ENCODE measurements at regions not wholly inside any gene's neighbourhood (a gene's known extent, or its start where the extent isn't known, plus 50 kb on each side); places are given as distances from the start of the nearest gene placed in this dataset.

DNA sequence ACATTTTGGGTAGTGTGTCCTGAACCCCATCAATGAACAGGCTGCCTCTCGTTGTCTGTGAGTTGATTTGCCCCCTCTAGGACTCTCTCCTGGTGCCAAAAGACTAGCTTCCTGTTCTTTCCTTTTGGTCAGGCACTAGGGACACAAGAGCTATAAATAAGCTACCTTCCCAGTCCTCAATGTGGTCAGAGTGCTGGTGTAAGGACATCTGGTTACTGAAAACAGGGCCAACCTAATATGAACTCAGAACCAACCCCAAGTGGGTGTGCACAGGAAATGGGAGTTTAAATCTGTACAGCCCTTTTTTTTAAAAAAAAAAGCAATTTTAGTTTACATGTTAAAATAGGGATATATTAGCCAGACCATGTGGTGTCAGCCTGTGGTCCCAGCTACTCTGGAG is 129.2 kb downstream of the ZIC5 start:
- no peak overlapping the region for H2AFZ ChIP-seq (ENCODE audit: low read length)
- POLR2A ChIA-PET = no interaction called here
- H3K27me3 ChIP-seq (ENCODE audit: control insufficient read depth in 1 of 2, insufficient read depth in 2 of 2, low read length in 2 of 2) = no peaks in the 10 kb centered on the region
- CTCF ChIA-PET (ENCODE audit: low intra/inter-chr PET ratio, low total read pairs) = no interaction called here
- ATAC-seq = no peak
- BruUV-seq (replicated peaks) = no TSS peak
- peaks cover 7% of the 10 kb centered on the region for H3K4me1 ChIP-seq (ENCODE audit: insufficient read depth, low read length)
- H3K9me3 ChIP-seq (ENCODE audit: low read length) = no peaks in the 10 kb centered on the region
- H3K79me2 ChIP-seq (ENCODE audit: insufficient read depth, low read length) = no peaks in the 10 kb centered on the region
- H4K20me1 ChIP-seq (ENCODE audit: insufficient read depth, low read length) = no peaks in the 10 kb centered on the region
- TF ChIP-seq HOXD1 (CRISPR knock-in tag; IDR thresholded peaks at IDR 0.05) = no peak
- TF ChIP-seq KLF16 (CRISPR knock-in tag; IDR thresholded peaks at IDR 0.05) = no peak
- TF ChIP-seq ZNF572 (CRISPR knock-in tag; IDR thresholded peaks at IDR 0.05) = no peak
- TF ChIP-seq ZFP36L2 (CRISPR knock-in tag; IDR thresholded peaks at IDR 0.05) = no peak
- TF ChIP-seq ZNF432 (CRISPR knock-in tag; IDR thresholded peaks at IDR 0.05; ENCODE audit: borderline replicate concordance) = no peak
- TF ChIP-seq, protein P1, sequence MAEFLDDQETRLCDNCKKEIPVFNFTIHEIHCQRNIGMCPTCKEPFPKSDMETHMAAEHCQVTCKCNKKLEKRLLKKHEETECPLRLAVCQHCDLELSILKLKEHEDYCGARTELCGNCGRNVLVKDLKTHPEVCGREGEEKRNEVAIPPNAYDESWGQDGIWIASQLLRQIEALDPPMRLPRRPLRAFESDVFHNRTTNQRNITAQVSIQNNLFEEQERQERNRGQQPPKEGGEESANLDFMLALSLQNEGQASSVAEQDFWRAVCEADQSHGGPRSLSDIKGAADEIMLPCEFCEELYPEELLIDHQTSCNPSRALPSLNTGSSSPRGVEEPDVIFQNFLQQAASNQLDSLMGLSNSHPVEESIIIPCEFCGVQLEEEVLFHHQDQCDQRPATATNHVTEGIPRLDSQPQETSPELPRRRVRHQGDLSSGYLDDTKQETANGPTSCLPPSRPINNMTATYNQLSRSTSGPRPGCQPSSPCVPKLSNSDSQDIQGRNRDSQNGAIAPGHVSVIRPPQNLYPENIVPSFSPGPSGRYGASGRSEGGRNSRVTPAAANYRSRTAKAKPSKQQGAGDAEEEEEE (CRISPR knock-in tag; IDR thresholded peaks at IDR 0.05; ENCODE audit: borderline replicate concordance) = no peak
- no peak for TF ChIP-seq YEATS2 (CRISPR knock-in tag; IDR thresholded peaks at IDR 0.05; ENCODE audit: borderline replicate concordance)
- no peak for TF ChIP-seq TMF1 (CRISPR knock-in tag; IDR thresholded peaks at IDR 0.05; ENCODE audit: low read depth)
- TF ChIP-seq SIX4 (CRISPR knock-in tag; IDR thresholded peaks at IDR 0.05) = no peak
- TF ChIP-seq, protein P2, sequence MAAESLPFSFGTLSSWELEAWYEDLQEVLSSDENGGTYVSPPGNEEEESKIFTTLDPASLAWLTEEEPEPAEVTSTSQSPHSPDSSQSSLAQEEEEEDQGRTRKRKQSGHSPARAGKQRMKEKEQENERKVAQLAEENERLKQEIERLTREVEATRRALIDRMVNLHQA (CRISPR knock-in tag; IDR thresholded peaks at IDR 0.05) = no peak
- no peak for TF ChIP-seq ZNF577 (CRISPR knock-in tag; IDR thresholded peaks at IDR 0.05; ENCODE audit: borderline replicate concordance, low read depth)
- TF ChIP-seq RBFOX2 (IDR thresholded peaks at IDR 0.05; ENCODE audit: low read depth, low read length) = no peak
- TF ChIP-seq, protein P3, sequence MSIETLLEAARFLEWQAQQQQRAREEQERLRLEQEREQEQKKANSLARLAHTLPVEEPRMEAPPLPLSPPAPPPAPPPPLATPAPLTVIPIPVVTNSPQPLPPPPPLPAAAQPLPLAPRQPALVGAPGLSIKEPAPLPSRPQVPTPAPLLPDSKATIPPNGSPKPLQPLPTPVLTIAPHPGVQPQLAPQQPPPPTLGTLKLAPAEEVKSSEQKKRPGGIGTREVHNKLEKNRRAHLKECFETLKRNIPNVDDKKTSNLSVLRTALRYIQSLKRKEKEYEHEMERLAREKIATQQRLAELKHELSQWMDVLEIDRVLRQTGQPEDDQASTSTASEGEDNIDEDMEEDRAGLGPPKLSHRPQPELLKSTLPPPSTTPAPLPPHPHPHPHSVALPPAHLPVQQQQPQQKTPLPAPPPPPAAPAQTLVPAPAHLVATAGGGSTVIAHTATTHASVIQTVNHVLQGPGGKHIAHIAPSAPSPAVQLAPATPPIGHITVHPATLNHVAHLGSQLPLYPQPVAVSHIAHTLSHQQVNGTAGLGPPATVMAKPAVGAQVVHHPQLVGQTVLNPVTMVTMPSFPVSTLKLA (IDR thresholded peaks at IDR 0.05) = no peak
- TF ChIP-seq HMGA1 (CRISPR knock-in tag; conservative IDR thresholded peaks at IDR 0.05) = no peak
- H3K4me2 ChIP-seq (ENCODE audit: low read depth, low read length) = no peak overlapping the region
- WGBS (ENCODE audit: low lambda C conversion rate) = 67% methylated on average over 1 of the region's 1 CpG
- no peak for FAIRE-seq
- intact Hi-C loops (cut with micrococcal nuclease; ENCODE audit: unreplicated experiment) = no loop called here
- no peak overlapping the region for H3K4me3 ChIP-seq (replicated peaks in 1 of 3; ENCODE audit: insufficient read depth in 1 of 3, low read depth in 2 of 3, low read length in 3 of 3)
- H3K36me3 ChIP-seq (replicated peaks in 1 of 2; ENCODE audit: control insufficient read depth in 1 of 2, insufficient read depth in 2 of 2, low read length in 2 of 2) = no peaks in the 10 kb centered on the region
- in situ Hi-C loops (cut with HindIII; ENCODE audit: extremely low pct_ligation_motif_present, low pct_unique_long_range_greater_than_20kb) = no loop called here
- H3K9ac ChIP-seq (ENCODE audit: insufficient read depth, low read depth, low read length) = no peak overlapping the region
- H3K27ac ChIP-seq (ENCODE audit: extremely low read length, insufficient read depth, low read length) = no peak overlapping the region
- no peak for DNase-seq (ENCODE audit: low spot score)
